K562 (cell line): ENCODE measurements at regions not wholly inside any gene's neighbourhood (a gene's known extent, or its start where the extent isn't known, plus 50 kb on each side); places are given as distances from the start of the nearest gene placed in this dataset.

Source experiments
- GABPB1 ChIP-seq: sonication (generic); formaldehyde crosslinking; IDR thresholded peaks from 2 replicates; pipeline ENCODE4 v1.8.0; 2022; ENCODE audit warnings: mild to moderate bottlenecking, missing genetic modification reagents
- HDAC6 ChIP-seq: IDR thresholded peaks from 2 replicates; pipeline ENCODE4 v1.6.1; 2012; ENCODE audit warnings: low read depth, mild to moderate bottlenecking, control low read depth, inconsistent platforms, low read length, moderate library complexity
- HMGN3 ChIP-seq: IDR thresholded peaks from 2 replicates; pipeline ENCODE4 v1.6.1; 2011; ENCODE audit warnings: borderline replicate concordance, low read depth, mild to moderate bottlenecking, mixed read lengths, low read length; ENCODE audit not compliant: insufficient read length; ENCODE audit errors: extremely low read depth
- KAT8 ChIP-seq: fragments of 450-650 bp; IDR thresholded peaks from 2 replicates; pipeline ENCODE4 v1.6.1; 2016; ENCODE audit warnings: low read depth, mild to moderate bottlenecking
- KDM4B ChIP-seq, 2 experiments: fragments of 450-650 bp in 1 of 2; sonication (generic) in 1 of 2; IDR thresholded peaks; 2 replicates each; pipeline ENCODE4 v1.6.1; 2016 to 2017; ENCODE audit warnings: borderline replicate concordance in 2 of 2, antibody characterized with exemption in 1 of 2, low read depth in 1 of 2, mild to moderate bottlenecking in 1 of 2
- KLF1 ChIP-seq: fragments of 450-650 bp; IDR thresholded peaks from 2 replicates; pipeline ENCODE4 v1.6.1; 2016; ENCODE audit warnings: missing genetic modification characterization, missing compliant biosample characterization
- MEF2D ChIP-seq: conservative IDR thresholded peaks from 2 replicates; pipeline ENCODE4 v1.6.1; 2016; ENCODE audit warnings: low read depth, missing genetic modification characterization, missing compliant biosample characterization
- MTA2 ChIP-seq: fragments of 450-650 bp; IDR thresholded peaks from 2 replicates; pipeline ENCODE4 v1.6.1; 2016; ENCODE audit warnings: low read depth
- NFXL1 ChIP-seq: fragments of 450-650 bp; formaldehyde crosslinking; IDR thresholded peaks from 2 replicates; pipeline ENCODE4 v1.4.0; 2021; ENCODE audit warnings: mild to moderate bottlenecking
- POLR3G ChIP-seq: IDR thresholded peaks from 2 replicates; pipeline ENCODE4 v1.6.1; 2011; ENCODE audit not compliant: insufficient read length, insufficient replicate concordance; ENCODE audit errors: extremely low read depth
- PRMT5 ChIP-seq: sonication (generic); formaldehyde crosslinking; IDR thresholded peaks from 2 replicates; pipeline ENCODE4 v1.5.0; 2020; ENCODE audit warnings: missing genetic modification reagents
- SMARCC2 ChIP-seq: fragments of 450-650 bp; IDR thresholded peaks from 2 replicates; pipeline ENCODE4 v1.6.1; 2017; ENCODE audit warnings: antibody characterized with exemption, moderate library complexity, mild to moderate bottlenecking, low read depth
- TCF7 ChIP-seq: sonication (generic); IDR thresholded peaks from 2 replicates; pipeline ENCODE4 v1.6.1; 2016; ENCODE audit warnings: antibody characterized with exemption, borderline replicate concordance
- ZNF175 ChIP-seq: fragments of 200-800 bp; sonication (Bioruptor generic); IDR thresholded peaks from 2 replicates; pipeline ENCODE4 v1.6.1; 2016; ENCODE audit warnings: low read depth, mild to moderate bottlenecking, missing genetic modification characterization, missing compliant biosample characterization
- ZNF699 ChIP-seq: fragments of 250-450 bp; sonication (Bioruptor Pico); IDR thresholded peaks from 2 replicates; pipeline ENCODE4 v1.8.0; 2021; ENCODE audit warnings: mild to moderate bottlenecking, moderate library complexity; ENCODE audit not compliant: insufficient replicate concordance
- TF ChIP-seq, protein P1 (sequence below): IDR thresholded peaks from 2 replicates; pipeline ENCODE4 v1.6.1; 2011; ENCODE audit not compliant: insufficient read length; ENCODE audit errors: extremely low read depth
- TF ChIP-seq, protein P2 (sequence below), 2 experiments: fragments of 450-650 bp; IDR thresholded peaks; 2 replicates each; pipeline ENCODE4 v1.6.1; 2016
- TF ChIP-seq, protein P3 (sequence below): fragments of 450-650 bp; formaldehyde crosslinking; IDR thresholded peaks from 2 replicates; pipeline ENCODE4 v1.4.0; 2022; ENCODE audit warnings: missing genetic modification characterization
- TF ChIP-seq, protein P4 (sequence below): sonication (generic); formaldehyde crosslinking; IDR thresholded peaks from 2 replicates; pipeline ENCODE4 v1.8.1; 2022; ENCODE audit warnings: missing genetic modification reagents
- TF ChIP-seq, protein P5 (sequence below), 3 experiments: fragments of 200-800 bp in 1 of 3; sonication (Bioruptor generic) in 1 of 3; sonication (generic) in 1 of 3; formaldehyde crosslinking in 1 of 3; IDR thresholded peaks; 2 replicates each; pipeline versions ENCODE4 v1.6.1 to v1.8.0; 2016 to 2022; ENCODE audit warnings: mild to moderate bottlenecking in 2 of 3, missing compliant biosample characterization in 2 of 3, missing genetic modification characterization in 2 of 3, missing genetic modification reagents in 1 of 3
- TF ChIP-seq, protein P6 (sequence below): sonication (generic); formaldehyde crosslinking; IDR thresholded peaks from 2 replicates; pipeline ENCODE4 v1.4.0; 2020; ENCODE audit warnings: mild to moderate bottlenecking, missing genetic modification reagents

DNA sequence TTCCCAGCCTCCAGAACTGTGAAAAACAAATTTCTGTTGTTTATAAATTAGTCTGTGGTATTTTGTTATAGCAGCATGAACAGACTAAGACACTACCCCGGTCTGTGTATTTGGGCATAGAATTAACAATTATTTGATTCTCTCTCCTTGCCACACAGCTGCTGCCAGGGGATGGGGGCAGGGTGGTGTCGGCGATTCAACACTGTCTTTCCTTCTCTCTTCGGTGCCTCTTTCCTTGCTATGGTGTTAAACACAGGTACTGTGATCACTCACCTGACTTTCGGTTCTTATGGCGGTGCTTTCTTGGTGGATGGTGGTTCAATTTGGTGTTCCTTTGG, 50.8 kb upstream of the CTAGE1 start (continued):
- TF ChIP-seq, protein P1, sequence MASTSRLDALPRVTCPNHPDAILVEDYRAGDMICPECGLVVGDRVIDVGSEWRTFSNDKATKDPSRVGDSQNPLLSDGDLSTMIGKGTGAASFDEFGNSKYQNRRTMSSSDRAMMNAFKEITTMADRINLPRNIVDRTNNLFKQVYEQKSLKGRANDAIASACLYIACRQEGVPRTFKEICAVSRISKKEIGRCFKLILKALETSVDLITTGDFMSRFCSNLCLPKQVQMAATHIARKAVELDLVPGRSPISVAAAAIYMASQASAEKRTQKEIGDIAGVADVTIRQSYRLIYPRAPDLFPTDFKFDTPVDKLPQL = no peak
- TF ChIP-seq NFXL1 (CRISPR knock-in tag) (0 out of 2 replicates have a peak, but pooled peaks have one; percentile 1), HMGN3 (no peak), MEF2D (no peak), TCF7 (no peak), PRMT5 (CRISPR knock-in tag) (no peak), ZNF699 (CRISPR knock-in tag) (no peak), KAT8 (no peak), GABPB1 (CRISPR knock-in tag) (no peak), KLF1 (tag) (no peak; the same call in 1 of the 2 replicates), ZNF175 (CRISPR knock-in tag) (no peak), HDAC6 (no peak), SMARCC2 (no peak), KDM4B (IDR thresholded peaks at IDR 0.05; ENCODE audit: borderline replicate concordance in 2 of 2, low read depth in 1 of 2) (no peak), MTA2 (no peak), POLR3G (no peak)
- TF ChIP-seq, protein P2, sequence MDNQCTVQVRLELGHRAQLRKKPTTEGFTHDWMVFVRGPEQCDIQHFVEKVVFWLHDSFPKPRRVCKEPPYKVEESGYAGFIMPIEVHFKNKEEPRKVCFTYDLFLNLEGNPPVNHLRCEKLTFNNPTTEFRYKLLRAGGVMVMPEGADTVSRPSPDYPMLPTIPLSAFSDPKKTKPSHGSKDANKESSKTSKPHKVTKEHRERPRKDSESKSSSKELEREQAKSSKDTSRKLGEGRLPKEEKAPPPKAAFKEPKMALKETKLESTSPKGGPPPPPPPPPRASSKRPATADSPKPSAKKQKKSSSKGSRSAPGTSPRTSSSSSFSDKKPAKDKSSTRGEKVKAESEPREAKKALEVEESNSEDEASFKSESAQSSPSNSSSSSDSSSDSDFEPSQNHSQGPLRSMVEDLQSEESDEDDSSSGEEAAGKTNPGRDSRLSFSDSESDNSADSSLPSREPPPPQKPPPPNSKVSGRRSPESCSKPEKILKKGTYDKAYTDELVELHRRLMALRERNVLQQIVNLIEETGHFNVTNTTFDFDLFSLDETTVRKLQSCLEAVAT (IDR thresholded peaks at IDR 0.05) = no peak
- TF ChIP-seq, protein P3, sequence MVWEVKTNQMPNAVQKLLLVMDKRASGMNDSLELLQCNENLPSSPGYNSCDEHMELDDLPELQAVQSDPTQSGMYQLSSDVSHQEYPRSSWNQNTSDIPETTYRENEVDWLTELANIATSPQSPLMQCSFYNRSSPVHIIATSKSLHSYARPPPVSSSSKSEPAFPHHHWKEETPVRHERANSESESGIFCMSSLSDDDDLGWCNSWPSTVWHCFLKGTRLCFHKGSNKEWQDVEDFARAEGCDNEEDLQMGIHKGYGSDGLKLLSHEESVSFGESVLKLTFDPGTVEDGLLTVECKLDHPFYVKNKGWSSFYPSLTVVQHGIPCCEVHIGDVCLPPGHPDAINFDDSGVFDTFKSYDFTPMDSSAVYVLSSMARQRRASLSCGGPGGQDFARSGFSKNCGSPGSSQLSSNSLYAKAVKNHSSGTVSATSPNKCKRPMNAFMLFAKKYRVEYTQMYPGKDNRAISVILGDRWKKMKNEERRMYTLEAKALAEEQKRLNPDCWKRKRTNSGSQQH = 0 out of 2 replicates have a peak, but pooled peaks have one; percentile 3
- TF ChIP-seq, protein P4, sequence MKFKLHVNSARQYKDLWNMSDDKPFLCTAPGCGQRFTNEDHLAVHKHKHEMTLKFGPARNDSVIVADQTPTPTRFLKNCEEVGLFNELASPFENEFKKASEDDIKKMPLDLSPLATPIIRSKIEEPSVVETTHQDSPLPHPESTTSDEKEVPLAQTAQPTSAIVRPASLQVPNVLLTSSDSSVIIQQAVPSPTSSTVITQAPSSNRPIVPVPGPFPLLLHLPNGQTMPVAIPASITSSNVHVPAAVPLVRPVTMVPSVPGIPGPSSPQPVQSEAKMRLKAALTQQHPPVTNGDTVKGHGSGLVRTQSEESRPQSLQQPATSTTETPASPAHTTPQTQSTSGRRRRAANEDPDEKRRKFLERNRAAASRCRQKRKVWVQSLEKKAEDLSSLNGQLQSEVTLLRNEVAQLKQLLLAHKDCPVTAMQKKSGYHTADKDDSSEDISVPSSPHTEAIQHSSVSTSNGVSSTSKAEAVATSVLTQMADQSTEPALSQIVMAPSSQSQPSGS = no peak
- TF ChIP-seq, protein P5, sequence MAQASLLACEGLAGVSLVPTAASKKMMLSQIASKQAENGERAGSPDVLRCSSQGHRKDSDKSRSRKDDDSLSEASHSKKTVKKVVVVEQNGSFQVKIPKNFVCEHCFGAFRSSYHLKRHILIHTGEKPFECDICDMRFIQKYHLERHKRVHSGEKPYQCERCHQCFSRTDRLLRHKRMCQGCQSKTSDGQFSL (CRISPR knock-in tag; IDR thresholded peaks at IDR 0.05) = no peak
- TF ChIP-seq, protein P5 (tag; IDR thresholded peaks at IDR 0.05) = peak in 1 of 2 experiments; percentile 79; a peak in 2 of 4 replicates
- TF ChIP-seq, protein P6, sequence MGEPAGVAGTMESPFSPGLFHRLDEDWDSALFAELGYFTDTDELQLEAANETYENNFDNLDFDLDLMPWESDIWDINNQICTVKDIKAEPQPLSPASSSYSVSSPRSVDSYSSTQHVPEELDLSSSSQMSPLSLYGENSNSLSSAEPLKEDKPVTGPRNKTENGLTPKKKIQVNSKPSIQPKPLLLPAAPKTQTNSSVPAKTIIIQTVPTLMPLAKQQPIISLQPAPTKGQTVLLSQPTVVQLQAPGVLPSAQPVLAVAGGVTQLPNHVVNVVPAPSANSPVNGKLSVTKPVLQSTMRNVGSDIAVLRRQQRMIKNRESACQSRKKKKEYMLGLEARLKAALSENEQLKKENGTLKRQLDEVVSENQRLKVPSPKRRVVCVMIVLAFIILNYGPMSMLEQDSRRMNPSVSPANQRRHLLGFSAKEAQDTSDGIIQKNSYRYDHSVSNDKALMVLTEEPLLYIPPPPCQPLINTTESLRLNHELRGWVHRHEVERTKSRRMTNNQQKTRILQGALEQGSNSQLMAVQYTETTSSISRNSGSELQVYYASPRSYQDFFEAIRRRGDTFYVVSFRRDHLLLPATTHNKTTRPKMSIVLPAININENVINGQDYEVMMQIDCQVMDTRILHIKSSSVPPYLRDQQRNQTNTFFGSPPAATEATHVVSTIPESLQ (CRISPR knock-in tag) = no peak
